GM23338 (cell line): ENCODE measurements at regions not wholly inside any gene's neighbourhood (a gene's known extent, or its start where the extent isn't known, plus 50 kb on each side); places are given as distances from the start of the nearest gene placed in this dataset.

Experiments
- ATAC-seq: fragments of 200-7000 bp; cut with Tn5 transposase; 3 replicates; pipeline ENCODE4 v1.9.1; 2020
- DNase-seq: peaks from one replicate; pipeline ENCODE4 v3.0.0-alpha.2; 2015; ENCODE audit warnings: low spot score
- H2AFZ ChIP-seq: fragments of 200-600 bp; sonication (generic); 2 replicates; pipeline ENCODE4 v1.8.0; 2016; ENCODE audit warnings: antibody characterized with exemption, mild to moderate bottlenecking, moderate library complexity
- H3F3A ChIP-seq: fragments of 200-600 bp; sonication (generic); replicated peaks from 2 replicates; pipeline ENCODE4 v1.8.0; 2017; ENCODE audit warnings: antibody characterized with exemption, mixed run types, low read depth
- H3K27ac ChIP-seq: fragments of 200-600 bp; sonication (generic); 2 replicates; pipeline ENCODE4 v1.6.1; 2016; ENCODE audit warnings: low read depth
- H3K27me3 ChIP-seq: fragments of 200-600 bp; sonication (generic); 2 replicates; pipeline ENCODE4 v1.8.0; 2016; ENCODE audit warnings: mild to moderate bottlenecking, mixed run types, moderate library complexity; ENCODE audit not compliant: insufficient read depth
- H3K36me3 ChIP-seq: fragments of 200-600 bp; sonication (generic); 2 replicates; pipeline ENCODE4 v1.8.0; 2016; ENCODE audit warnings: mild to moderate bottlenecking; ENCODE audit not compliant: insufficient read depth
- H3K4me1 ChIP-seq: fragments of 200-600 bp; sonication (generic); 2 replicates; pipeline ENCODE4 v1.8.0; 2016; ENCODE audit warnings: mild to moderate bottlenecking, moderate library complexity; ENCODE audit not compliant: insufficient read depth
- H3K4me2 ChIP-seq: fragments of 200-600 bp; sonication (generic); 2 replicates; pipeline ENCODE4 v1.7.1; 2017; ENCODE audit warnings: mixed run types
- H3K4me3 ChIP-seq: fragments of 200-600 bp; sonication (generic); 2 replicates; pipeline ENCODE4 v1.6.1; 2016; ENCODE audit warnings: mixed run types
- H3K79me2 ChIP-seq: fragments of 200-600 bp; sonication (generic); replicated peaks from 2 replicates; pipeline ENCODE4 v1.8.0; 2017; ENCODE audit warnings: mild to moderate bottlenecking; ENCODE audit not compliant: insufficient read depth
- H3K9me2 ChIP-seq: fragments of 200-600 bp; sonication (generic); 2 replicates; pipeline ENCODE4 v1.8.0; 2017; ENCODE audit not compliant: insufficient read depth
- H4K20me1 ChIP-seq: fragments of 200-600 bp; sonication (generic); replicated peaks from 2 replicates; pipeline ENCODE4 v1.8.0; 2017; ENCODE audit warnings: mild to moderate bottlenecking; ENCODE audit not compliant: insufficient read depth
- H3K27ac Mint-ChIP-seq: 2 replicates; pipeline ENCODE4 v1.8.0; 2020; ENCODE audit warnings: inconsistent platforms, mild to moderate bottlenecking, moderate library complexity, mixed read lengths
- H3K27me3 Mint-ChIP-seq: 3 replicates; pipeline ENCODE4 v1.8.0; 2022; ENCODE audit warnings: low read depth, mild to moderate bottlenecking, moderate library complexity, mixed read lengths, inconsistent platforms; ENCODE audit not compliant: insufficient read depth, poor library complexity
- H3K36me3 Mint-ChIP-seq: 3 replicates; pipeline ENCODE4 v1.8.0; 2021; ENCODE audit warnings: low read depth, mild to moderate bottlenecking, inconsistent platforms, moderate library complexity, mixed read lengths
- H3K4me1 Mint-ChIP-seq: 3 replicates; pipeline ENCODE4 v1.8.0; 2020; ENCODE audit warnings: mild to moderate bottlenecking, inconsistent platforms, mixed read lengths
- H3K4me3 Mint-ChIP-seq: 3 replicates; pipeline ENCODE4 v1.8.0; 2021; ENCODE audit warnings: moderate library complexity, mild to moderate bottlenecking, inconsistent platforms, mixed read lengths
- H3K9me3 Mint-ChIP-seq: 3 replicates; pipeline ENCODE4 v1.8.0; 2020; ENCODE audit warnings: moderate library complexity, mild to moderate bottlenecking, inconsistent platforms, mixed read lengths
- CREB1 ChIP-seq: fragments of 250-450 bp; sonication (Bioruptor Pico); IDR thresholded peaks from 2 replicates; pipeline ENCODE4 v1.5.0; 2020; ENCODE audit warnings: low read depth, mild to moderate bottlenecking, moderate library complexity
- CTCF ChIP-seq, 2 experiments: fragments of 200-600 bp in 1 of 2; sonication (generic) in 1 of 2; conservative IDR thresholded peaks; 2 replicates each; pipeline versions ENCODE4 v1.5.1 to v1.6.1; 2016 to 2017; ENCODE audit warnings: antibody characterized with exemption in 2 of 2, low read depth in 2 of 2, mild to moderate bottlenecking in 2 of 2, moderate library complexity in 1 of 2
- ETS1 ChIP-seq: IDR thresholded peaks from 2 replicates; pipeline ENCODE4 v1.6.1; 2016; ENCODE audit warnings: antibody characterized with exemption
- EZH2 ChIP-seq: fragments of 200-600 bp; sonication (generic); IDR thresholded peaks from one replicate; pipeline ENCODE4 v1.8.0; 2017; ENCODE audit warnings: antibody characterized with exemption, mild to moderate bottlenecking, low read depth; ENCODE audit not compliant: unreplicated experiment
- EZH2phosphoT487 ChIP-seq: fragments of 200-600 bp; sonication (generic); IDR thresholded peaks from one replicate; pipeline ENCODE4 v1.8.1; 2018; ENCODE audit warnings: antibody characterized with exemption; ENCODE audit not compliant: unreplicated experiment
- JUNB ChIP-seq: IDR thresholded peaks from one replicate; pipeline ENCODE4 v1.6.1; 2016; ENCODE audit warnings: antibody characterized with exemption; ENCODE audit not compliant: unreplicated experiment
- NANOG ChIP-seq: IDR thresholded peaks from 2 replicates; pipeline ENCODE4 v1.6.1; 2016; ENCODE audit warnings: antibody characterized with exemption, borderline replicate concordance
- POLR2AphosphoS5 ChIP-seq: IDR thresholded peaks from 2 replicates; pipeline ENCODE4 v1.6.1; 2016; ENCODE audit warnings: antibody characterized with exemption, low read depth
- STAT1 ChIP-seq: IDR thresholded peaks from one replicate; pipeline ENCODE4 v1.6.1; 2016; ENCODE audit warnings: antibody characterized with exemption; ENCODE audit not compliant: unreplicated experiment
- ZNF114 ChIP-seq: fragments of 250-450 bp; sonication (Bioruptor Pico); IDR thresholded peaks from 2 replicates; pipeline ENCODE4 v1.5.0; 2020; ENCODE audit warnings: mild to moderate bottlenecking, moderate library complexity
- ZNF331 ChIP-seq: fragments of 250-450 bp; sonication (Bioruptor Pico); IDR thresholded peaks from 2 replicates; pipeline ENCODE4 v1.5.0; 2020; ENCODE audit warnings: low read depth, mild to moderate bottlenecking, moderate library complexity
- TF ChIP-seq, protein P1 (sequence below): fragments of 250-450 bp; sonication (Bioruptor Pico); IDR thresholded peaks from 2 replicates; pipeline ENCODE4 v1.5.0; 2020; ENCODE audit warnings: mild to moderate bottlenecking, moderate library complexity
- TF ChIP-seq, protein P2 (sequence below): IDR thresholded peaks from one replicate; pipeline ENCODE4 v1.6.1; 2018; ENCODE audit warnings: antibody characterized with exemption; ENCODE audit not compliant: unreplicated experiment

GRCh38 chr12:78375461-78375860 is 489.1 kb upstream of the SYT1 start:
- Mint-ChIP-seq H3K27ac (no peak overlapping the region), H3K9me3 (peaks cover 32% of the 10 kb centered on the region), H3K27me3 (peaks cover 2% of the 10 kb centered on the region), H3K4me1 (peaks cover 23% of the 10 kb centered on the region), H3K36me3 (peaks cover 27% of the 10 kb centered on the region), H3K4me3 (no peak overlapping the region)
- no peak for TF ChIP-seq CTCF (conservative IDR thresholded peaks at IDR 0.05; ENCODE audit: low read depth in 2 of 2)
- no peak for TF ChIP-seq ZNF331 (CRISPR knock-in tag)
- TF ChIP-seq ZNF114: no peak
- no peak for TF ChIP-seq JUNB
- TF ChIP-seq, protein P1, sequence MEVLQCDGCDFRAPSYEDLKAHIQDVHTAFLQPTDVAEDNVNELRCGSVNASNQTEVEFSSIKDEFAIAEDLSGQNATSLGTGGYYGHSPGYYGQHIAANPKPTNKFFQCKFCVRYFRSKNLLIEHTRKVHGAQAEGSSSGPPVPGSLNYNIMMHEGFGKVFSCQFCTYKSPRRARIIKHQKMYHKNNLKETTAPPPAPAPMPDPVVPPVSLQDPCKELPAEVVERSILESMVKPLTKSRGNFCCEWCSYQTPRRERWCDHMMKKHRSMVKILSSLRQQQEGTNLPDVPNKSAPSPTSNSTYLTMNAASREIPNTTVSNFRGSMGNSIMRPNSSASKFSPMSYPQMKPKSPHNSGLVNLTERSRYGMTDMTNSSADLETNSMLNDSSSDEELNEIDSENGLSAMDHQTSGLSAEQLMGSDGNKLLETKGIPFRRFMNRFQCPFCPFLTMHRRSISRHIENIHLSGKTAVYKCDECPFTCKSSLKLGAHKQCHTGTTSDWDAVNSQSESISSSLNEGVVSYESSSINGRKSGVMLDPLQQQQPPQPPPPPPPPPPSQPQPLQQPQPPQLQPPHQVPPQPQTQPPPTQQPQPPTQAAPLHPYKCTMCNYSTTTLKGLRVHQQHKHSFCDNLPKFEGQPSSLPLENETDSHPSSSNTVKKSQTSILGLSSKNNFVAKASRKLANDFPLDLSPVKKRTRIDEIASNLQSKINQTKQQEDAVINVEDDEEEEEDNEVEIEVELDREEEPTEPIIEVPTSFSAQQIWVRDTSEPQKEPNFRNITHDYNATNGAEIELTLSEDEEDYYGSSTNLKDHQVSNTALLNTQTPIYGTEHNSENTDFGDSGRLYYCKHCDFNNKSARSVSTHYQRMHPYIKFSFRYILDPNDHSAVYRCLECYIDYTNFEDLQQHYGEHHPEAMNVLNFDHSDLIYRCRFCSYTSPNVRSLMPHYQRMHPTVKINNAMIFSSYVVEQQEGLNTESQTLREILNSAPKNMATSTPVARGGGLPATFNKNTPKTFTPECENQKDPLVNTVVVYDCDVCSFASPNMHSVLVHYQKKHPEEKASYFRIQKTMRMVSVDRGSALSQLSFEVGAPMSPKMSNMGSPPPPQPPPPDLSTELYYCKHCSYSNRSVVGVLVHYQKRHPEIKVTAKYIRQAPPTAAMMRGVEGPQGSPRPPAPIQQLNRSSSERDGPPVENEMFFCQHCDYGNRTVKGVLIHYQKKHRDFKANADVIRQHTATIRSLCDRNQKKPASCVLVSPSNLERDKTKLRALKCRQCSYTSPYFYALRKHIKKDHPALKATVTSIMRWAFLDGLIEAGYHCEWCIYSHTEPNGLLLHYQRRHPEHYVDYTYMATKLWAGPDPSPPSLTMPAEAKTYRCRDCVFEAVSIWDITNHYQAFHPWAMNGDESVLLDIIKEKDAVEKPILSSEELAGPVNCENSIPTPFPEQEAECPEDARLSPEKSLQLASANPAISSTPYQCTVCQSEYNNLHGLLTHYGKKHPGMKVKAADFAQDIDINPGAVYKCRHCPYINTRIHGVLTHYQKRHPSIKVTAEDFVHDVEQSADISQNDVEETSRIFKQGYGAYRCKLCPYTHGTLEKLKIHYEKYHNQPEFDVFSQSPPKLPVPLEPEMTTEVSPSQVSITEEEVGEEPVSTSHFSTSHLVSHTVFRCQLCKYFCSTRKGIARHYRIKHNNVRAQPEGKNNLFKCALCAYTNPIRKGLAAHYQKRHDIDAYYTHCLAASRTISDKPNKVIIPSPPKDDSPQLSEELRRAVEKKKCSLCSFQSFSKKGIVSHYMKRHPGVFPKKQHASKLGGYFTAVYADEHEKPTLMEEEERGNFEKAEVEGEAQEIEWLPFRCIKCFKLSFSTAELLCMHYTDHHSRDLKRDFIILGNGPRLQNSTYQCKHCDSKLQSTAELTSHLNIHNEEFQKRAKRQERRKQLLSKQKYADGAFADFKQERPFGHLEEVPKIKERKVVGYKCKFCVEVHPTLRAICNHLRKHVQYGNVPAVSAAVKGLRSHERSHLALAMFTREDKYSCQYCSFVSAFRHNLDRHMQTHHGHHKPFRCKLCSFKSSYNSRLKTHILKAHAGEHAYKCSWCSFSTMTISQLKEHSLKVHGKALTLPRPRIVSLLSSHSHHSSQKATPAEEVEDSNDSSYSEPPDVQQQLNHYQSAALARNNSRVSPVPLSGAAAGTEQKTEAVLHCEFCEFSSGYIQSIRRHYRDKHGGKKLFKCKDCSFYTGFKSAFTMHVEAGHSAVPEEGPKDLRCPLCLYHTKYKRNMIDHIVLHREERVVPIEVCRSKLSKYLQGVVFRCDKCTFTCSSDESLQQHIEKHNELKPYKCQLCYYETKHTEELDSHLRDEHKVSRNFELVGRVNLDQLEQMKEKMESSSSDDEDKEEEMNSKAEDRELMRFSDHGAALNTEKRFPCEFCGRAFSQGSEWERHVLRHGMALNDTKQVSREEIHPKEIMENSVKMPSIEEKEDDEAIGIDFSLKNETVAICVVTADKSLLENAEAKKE: no peak
- no peak for TF ChIP-seq NANOG
- TF ChIP-seq, protein P2, sequence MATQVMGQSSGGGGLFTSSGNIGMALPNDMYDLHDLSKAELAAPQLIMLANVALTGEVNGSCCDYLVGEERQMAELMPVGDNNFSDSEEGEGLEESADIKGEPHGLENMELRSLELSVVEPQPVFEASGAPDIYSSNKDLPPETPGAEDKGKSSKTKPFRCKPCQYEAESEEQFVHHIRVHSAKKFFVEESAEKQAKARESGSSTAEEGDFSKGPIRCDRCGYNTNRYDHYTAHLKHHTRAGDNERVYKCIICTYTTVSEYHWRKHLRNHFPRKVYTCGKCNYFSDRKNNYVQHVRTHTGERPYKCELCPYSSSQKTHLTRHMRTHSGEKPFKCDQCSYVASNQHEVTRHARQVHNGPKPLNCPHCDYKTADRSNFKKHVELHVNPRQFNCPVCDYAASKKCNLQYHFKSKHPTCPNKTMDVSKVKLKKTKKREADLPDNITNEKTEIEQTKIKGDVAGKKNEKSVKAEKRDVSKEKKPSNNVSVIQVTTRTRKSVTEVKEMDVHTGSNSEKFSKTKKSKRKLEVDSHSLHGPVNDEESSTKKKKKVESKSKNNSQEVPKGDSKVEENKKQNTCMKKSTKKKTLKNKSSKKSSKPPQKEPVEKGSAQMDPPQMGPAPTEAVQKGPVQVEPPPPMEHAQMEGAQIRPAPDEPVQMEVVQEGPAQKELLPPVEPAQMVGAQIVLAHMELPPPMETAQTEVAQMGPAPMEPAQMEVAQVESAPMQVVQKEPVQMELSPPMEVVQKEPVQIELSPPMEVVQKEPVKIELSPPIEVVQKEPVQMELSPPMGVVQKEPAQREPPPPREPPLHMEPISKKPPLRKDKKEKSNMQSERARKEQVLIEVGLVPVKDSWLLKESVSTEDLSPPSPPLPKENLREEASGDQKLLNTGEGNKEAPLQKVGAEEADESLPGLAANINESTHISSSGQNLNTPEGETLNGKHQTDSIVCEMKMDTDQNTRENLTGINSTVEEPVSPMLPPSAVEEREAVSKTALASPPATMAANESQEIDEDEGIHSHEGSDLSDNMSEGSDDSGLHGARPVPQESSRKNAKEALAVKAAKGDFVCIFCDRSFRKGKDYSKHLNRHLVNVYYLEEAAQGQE: no peak
- no peak for TF ChIP-seq CREB1 (CRISPR knock-in tag)
- TF ChIP-seq ETS1: no peak
- no peak for TF ChIP-seq EZH2phosphoT487
- TF ChIP-seq STAT1: no peak
- no peak for TF ChIP-seq POLR2AphosphoS5
- no peak for TF ChIP-seq EZH2
- Histone ChIP-seq H3K9me2 (no peaks in the 10 kb centered on the region), H3K36me3 (no peaks in the 10 kb centered on the region), H3F3A (no peaks in the 10 kb centered on the region), H3K27me3 (no peaks in the 10 kb centered on the region), H2AFZ (no peak overlapping the region), H3K4me1 (peaks cover 33% of the 10 kb centered on the region), H3K4me3 (no peak overlapping the region), H3K4me2 (no peak overlapping the region), H3K27ac (no peak overlapping the region), H3K79me2 (no peaks in the 10 kb centered on the region), H4K20me1 (no peaks in the 10 kb centered on the region)
- ATAC-seq (no peak), DNase-seq (no peak)
